H9 (cell line): ENCODE measurements at regions not wholly inside any gene's neighbourhood (a gene's known extent, or its start where the extent isn't known, plus 50 kb on each side); places are given as distances from the start of the nearest gene placed in this dataset.

Experiments used
- DNase-seq: peaks from one replicate; pipeline ENCODE4 v3.0.0-alpha.2; 2017
- H2AFZ ChIP-seq: one replicate; pipeline ENCODE4 v1.6.1; 2013; ENCODE audit warnings: mild to moderate bottlenecking, low read length, control low read depth, moderate library complexity
- H2AK5ac ChIP-seq: 2 replicates; pipeline ENCODE4 v1.6.1; 2013; ENCODE audit warnings: low read length, control low read depth, mixed read lengths; ENCODE audit not compliant: insufficient read length
- H2BK120ac ChIP-seq: one replicate; pipeline ENCODE4 v1.6.1; 2013; ENCODE audit warnings: low read depth, mild to moderate bottlenecking, low read length, control low read depth, inconsistent platforms; ENCODE audit not compliant: poor library complexity, severe bottlenecking
- H2BK12ac ChIP-seq: 2 replicates; pipeline ENCODE4 v1.6.1; 2013; ENCODE audit warnings: low read length, control low read depth, mixed read lengths, low read depth; ENCODE audit not compliant: insufficient read length
- H2BK15ac ChIP-seq: 2 replicates; pipeline ENCODE4 v1.6.1; 2013; ENCODE audit warnings: low read depth, low read length, control low read depth
- H2BK20ac ChIP-seq: one replicate; pipeline ENCODE4 v1.6.1; 2013; ENCODE audit warnings: low read depth, mild to moderate bottlenecking, low read length, control low read depth, inconsistent platforms; ENCODE audit not compliant: poor library complexity, severe bottlenecking
- H2BK5ac ChIP-seq: 2 replicates; pipeline ENCODE4 v1.6.1; 2013; ENCODE audit warnings: low read length, control low read depth, mixed read lengths; ENCODE audit not compliant: insufficient read length
- H3K14ac ChIP-seq: 2 replicates; pipeline ENCODE4 v1.6.1; 2013; ENCODE audit warnings: low read length, control low read depth; ENCODE audit not compliant: insufficient read depth
- H3K18ac ChIP-seq: 2 replicates; pipeline ENCODE4 v1.6.1; 2013; ENCODE audit warnings: low read depth, mild to moderate bottlenecking, mixed read lengths, low read length, control low read depth; ENCODE audit not compliant: insufficient read length
- H3K23ac ChIP-seq: 2 replicates; pipeline ENCODE4 v1.6.1; 2013; ENCODE audit warnings: low read length, control low read depth, mixed read lengths, low read depth; ENCODE audit not compliant: insufficient read length
- H3K23me2 ChIP-seq: 2 replicates; pipeline ENCODE4 v1.6.1; 2013; ENCODE audit warnings: low read depth, mild to moderate bottlenecking, mixed read lengths, low read length, control low read depth; ENCODE audit not compliant: insufficient read length, poor library complexity, severe bottlenecking
- H3K27ac ChIP-seq: 2 replicates; pipeline ENCODE4 v1.5.1; 2013; ENCODE audit warnings: low read length, control low read depth, mixed read lengths, low read depth; ENCODE audit not compliant: insufficient read length
- H3K27me3 ChIP-seq: 2 replicates; pipeline ENCODE4 v1.6.1; 2013; ENCODE audit warnings: low read length, control low read depth, inconsistent platforms; ENCODE audit not compliant: insufficient read depth
- H3K4ac ChIP-seq: 2 replicates; pipeline ENCODE4 v1.6.1; 2013; ENCODE audit warnings: low read depth, mild to moderate bottlenecking, control low read depth, inconsistent platforms, low read length, moderate library complexity
- H3K4me1 ChIP-seq: 2 replicates; pipeline ENCODE4 v1.6.1; 2013; ENCODE audit warnings: low read length, control low read depth, inconsistent platforms; ENCODE audit not compliant: insufficient read depth
- H3K4me2 ChIP-seq: 2 replicates; pipeline ENCODE4 v1.6.1; 2013; ENCODE audit warnings: low read length, control low read depth, mixed read lengths; ENCODE audit not compliant: insufficient read length, insufficient read depth
- H3K56ac ChIP-seq: 2 replicates; pipeline ENCODE4 v1.6.1; 2013; ENCODE audit warnings: low read depth, mild to moderate bottlenecking, mixed read lengths, low read length, control low read depth; ENCODE audit not compliant: insufficient read length
- H3K79me1 ChIP-seq: 2 replicates; pipeline ENCODE4 v1.6.1; 2013; ENCODE audit warnings: low read depth, mild to moderate bottlenecking, moderate library complexity, low read length, control low read depth, inconsistent platforms; ENCODE audit not compliant: insufficient read depth, poor library complexity, severe bottlenecking
- H3K79me2 ChIP-seq: 2 replicates; pipeline ENCODE4 v1.6.1; 2013; ENCODE audit warnings: low read length, control low read depth, inconsistent platforms; ENCODE audit not compliant: insufficient read depth
- H3K9ac ChIP-seq: 2 replicates; pipeline ENCODE4 v1.6.1; 2013; ENCODE audit warnings: low read length, control low read depth, mixed read lengths; ENCODE audit not compliant: insufficient read length; ENCODE audit errors: extremely low read depth
- H3K9me3 ChIP-seq: one replicate; pipeline ENCODE4 v1.6.1; 2013; ENCODE audit warnings: low read depth, low read length, inconsistent platforms; ENCODE audit not compliant: control insufficient read depth
- H3T11ph ChIP-seq: one replicate; pipeline ENCODE4 v1.6.1; 2013; ENCODE audit warnings: mild to moderate bottlenecking, low read length, control low read depth, inconsistent platforms
- H4K20me1 ChIP-seq: one replicate; pipeline ENCODE4 v1.6.1; 2013; ENCODE audit not compliant: control insufficient read depth, insufficient read length, insufficient read depth
- H4K5ac ChIP-seq: 2 replicates; pipeline ENCODE4 v1.6.1; 2013; ENCODE audit warnings: low read depth, mild to moderate bottlenecking, mixed read lengths, low read length, control low read depth; ENCODE audit not compliant: insufficient read length
- H4K8ac ChIP-seq: replicated peaks from 2 replicates; pipeline ENCODE4 v1.6.1; 2013; ENCODE audit warnings: low read length, control low read depth, mixed read lengths, low read depth; ENCODE audit not compliant: insufficient read length
- H4K91ac ChIP-seq: 2 replicates; pipeline ENCODE4 v1.6.1; 2013; ENCODE audit warnings: low read depth, mild to moderate bottlenecking, moderate library complexity, mixed read lengths, low read length, control low read depth; ENCODE audit not compliant: insufficient read length
- H3K27ac Mint-ChIP-seq, 3 experiments: 2 replicates in 2 of 3; 3 replicates in 1 of 3; pipeline ENCODE4 v1.8.0; 2020 to 2021; ENCODE audit warnings: mixed read lengths in 3 of 3, mild to moderate bottlenecking in 1 of 3, moderate library complexity in 1 of 3
- H3K27me3 Mint-ChIP-seq: 2 replicates; pipeline ENCODE4 v1.8.0; 2021; ENCODE audit warnings: low read depth, mild to moderate bottlenecking, moderate library complexity, mixed read lengths
- H3K36me3 Mint-ChIP-seq, 3 experiments: 2 replicates in 2 of 3; 3 replicates in 1 of 3; pipeline ENCODE4 v1.8.0; 2020 to 2021; ENCODE audit warnings: low read depth in 3 of 3, mixed read lengths in 3 of 3; ENCODE audit not compliant: insufficient read depth in 1 of 3
- H3K4me1 Mint-ChIP-seq, 2 experiments: 2 replicates each; pipeline ENCODE4 v1.8.0; 2020; ENCODE audit warnings: mixed read lengths in 2 of 2
- H3K4me3 Mint-ChIP-seq, 2 experiments: 2 replicates in 1 of 2; 3 replicates in 1 of 2; pipeline ENCODE4 v1.8.0; 2020 to 2021; ENCODE audit warnings: mild to moderate bottlenecking in 2 of 2, mixed read lengths in 2 of 2, moderate library complexity in 1 of 2
- H3K9me3 Mint-ChIP-seq, 2 experiments: 2 replicates in 1 of 2; 3 replicates in 1 of 2; pipeline ENCODE4 v1.8.0; 2020; ENCODE audit warnings: mild to moderate bottlenecking in 2 of 2, mixed read lengths in 2 of 2, moderate library complexity in 1 of 2
- WGBS: extraction: QIAGEN DNeasy Blood & Tissue Kit; methylation state at CpG from one replicate; pipeline ENCODE4 v1.1.7; 2013; ENCODE audit warnings: missing lambda C conversion rate, low lambda C conversion rate, mixed read lengths; ENCODE audit not compliant: insufficient read length; ENCODE audit errors: extremely low coverage; 5-methylcytosine and 5-hydroxymethylcytosine counted together
- TF ChIP-seq, protein P1 (sequence below): fragments of 200-600 bp; sonication (generic); conservative IDR thresholded peaks from 3 replicates; pipeline ENCODE4 v1.8.0; 2021; ENCODE audit warnings: antibody characterized with exemption, mild to moderate bottlenecking

DNA sequence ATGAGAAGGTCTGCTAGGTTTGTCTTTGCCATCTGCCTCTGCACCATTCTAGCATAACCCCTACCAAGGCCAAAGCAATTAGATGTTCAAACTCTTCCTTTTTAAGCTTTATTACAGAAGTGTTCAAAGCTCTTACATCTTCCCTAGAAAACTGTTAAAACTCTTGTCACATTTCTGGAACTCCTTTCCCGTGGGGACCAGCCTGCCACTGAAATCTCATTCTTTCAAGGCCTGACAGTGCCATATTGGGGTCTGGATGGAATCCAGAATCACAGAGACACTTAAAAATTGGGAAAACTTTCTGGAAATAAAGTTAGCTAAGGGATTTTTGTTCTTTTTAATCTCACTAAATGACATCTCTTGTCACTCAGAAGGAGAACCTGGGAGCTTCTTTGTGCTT, 153.8 kb upstream of the SLCO3A1 start:
- H3K14ac ChIP-seq: no peak overlapping the region
- no peak overlapping the region for H2BK120ac ChIP-seq
- H4K8ac ChIP-seq: no peak overlapping the region
- no peaks in the 10 kb centered on the region for H3K79me1 ChIP-seq
- no peak overlapping the region for H3K56ac ChIP-seq
- no peaks in the 10 kb centered on the region for H3K4me1 ChIP-seq
- no peak overlapping the region for H3K27ac ChIP-seq
- H2BK5ac ChIP-seq: no peak overlapping the region
- H3K9ac ChIP-seq: no peak overlapping the region
- no peak overlapping the region for H3T11ph ChIP-seq
- no peak overlapping the region for H3K18ac ChIP-seq
- H3K23me2 ChIP-seq: no peaks in the 10 kb centered on the region
- no peak for DNase-seq
- TF ChIP-seq, protein P1, sequence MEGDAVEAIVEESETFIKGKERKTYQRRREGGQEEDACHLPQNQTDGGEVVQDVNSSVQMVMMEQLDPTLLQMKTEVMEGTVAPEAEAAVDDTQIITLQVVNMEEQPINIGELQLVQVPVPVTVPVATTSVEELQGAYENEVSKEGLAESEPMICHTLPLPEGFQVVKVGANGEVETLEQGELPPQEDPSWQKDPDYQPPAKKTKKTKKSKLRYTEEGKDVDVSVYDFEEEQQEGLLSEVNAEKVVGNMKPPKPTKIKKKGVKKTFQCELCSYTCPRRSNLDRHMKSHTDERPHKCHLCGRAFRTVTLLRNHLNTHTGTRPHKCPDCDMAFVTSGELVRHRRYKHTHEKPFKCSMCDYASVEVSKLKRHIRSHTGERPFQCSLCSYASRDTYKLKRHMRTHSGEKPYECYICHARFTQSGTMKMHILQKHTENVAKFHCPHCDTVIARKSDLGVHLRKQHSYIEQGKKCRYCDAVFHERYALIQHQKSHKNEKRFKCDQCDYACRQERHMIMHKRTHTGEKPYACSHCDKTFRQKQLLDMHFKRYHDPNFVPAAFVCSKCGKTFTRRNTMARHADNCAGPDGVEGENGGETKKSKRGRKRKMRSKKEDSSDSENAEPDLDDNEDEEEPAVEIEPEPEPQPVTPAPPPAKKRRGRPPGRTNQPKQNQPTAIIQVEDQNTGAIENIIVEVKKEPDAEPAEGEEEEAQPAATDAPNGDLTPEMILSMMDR: no peak
- no peak overlapping the region for H2AFZ ChIP-seq
- no peak overlapping the region for H4K5ac ChIP-seq
- H3K27me3 Mint-ChIP-seq: no peaks in the 10 kb centered on the region; the same call in 1 of the 2 replicates
- 0 out of 2 replicates have a peak, but pooled peaks cover 2% of the 10 kb centered on the region for H3K27me3 ChIP-seq
- H3K36me3 Mint-ChIP-seq: no peaks in the 10 kb centered on the region
- no CpG with 5 or more reads among the region's 1 CpG for WGBS
- no peak overlapping the region for H3K4ac ChIP-seq
- no peak overlapping the region for H2BK15ac ChIP-seq
- H3K4me1 Mint-ChIP-seq: peaks cover 8 to 10% of the 10 kb centered on the region in 2 experiments
- no peaks in the 10 kb centered on the region for H3K9me3 Mint-ChIP-seq
- H2BK20ac ChIP-seq: no peak overlapping the region
- H4K20me1 ChIP-seq: no peaks in the 10 kb centered on the region
- no peak overlapping the region for H3K23ac ChIP-seq
- no peak overlapping the region for H4K91ac ChIP-seq
- no peak overlapping the region for H3K4me3 Mint-ChIP-seq
- H3K9me3 ChIP-seq: no peaks in the 10 kb centered on the region
- H3K79me2 ChIP-seq: no peaks in the 10 kb centered on the region
- no peak overlapping the region for H3K4me2 ChIP-seq
- no peak overlapping the region for H3K27ac Mint-ChIP-seq
- no peak overlapping the region for H2AK5ac ChIP-seq
- no peak overlapping the region for H2BK12ac ChIP-seq
